ENCODE measurements at regions not wholly inside any gene's neighbourhood (a gene's known extent, or its start where the extent isn't known, plus 50 kb on each side); places are given as distances from the start of the nearest gene placed in this dataset.

DNA sequence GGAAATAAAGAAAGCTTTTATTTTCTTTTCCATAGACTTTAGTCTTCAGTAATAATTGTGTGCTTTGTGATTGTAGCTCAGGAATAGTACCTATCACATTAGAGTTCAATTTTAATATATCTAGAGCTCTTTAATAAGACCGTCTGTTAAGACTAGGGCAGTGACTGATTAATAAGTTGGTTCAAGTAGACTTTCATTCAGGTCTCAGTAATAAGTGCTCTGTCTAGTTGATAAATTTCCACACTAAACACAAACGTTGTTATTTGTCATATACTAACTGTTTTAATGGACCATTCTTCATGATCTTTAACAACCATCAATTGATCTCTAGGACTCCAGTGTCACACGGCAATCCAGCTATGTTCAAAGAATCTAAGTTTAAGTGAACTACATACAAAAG lies 474.5 kb upstream of the ADGRL2 start:
- no peak overlapping the region for H3K27ac ChIP-seq (ENCODE audit: low read depth, low read length, poor library complexity, severe bottlenecking)
- CTCF ChIA-PET (ENCODE audit: unreplicated experiment): no interaction called here
- no peak overlapping the region for H3K4me3 ChIP-seq (ENCODE audit: low read depth, low read length, poor library complexity, severe bottlenecking)
- no peaks in the 10 kb centered on the region for H3K36me3 ChIP-seq (ENCODE audit: insufficient read depth, low read length)
- H3K4me1 ChIP-seq (ENCODE audit: insufficient read depth, low read length, poor library complexity, severe bottlenecking): no peaks in the 10 kb centered on the region
- no peaks in the 10 kb centered on the region for H3K9me3 ChIP-seq (ENCODE audit: low read length)
- BruUV-seq (replicated peaks): no TSS peak
- H3K4me2 ChIP-seq (ENCODE audit: low read length): no peak overlapping the region
- POLR2A ChIA-PET: no interaction called here
- H2AFZ ChIP-seq (ENCODE audit: low read length): no peak overlapping the region
- H3K79me2 ChIP-seq (ENCODE audit: insufficient read depth, low read depth, low read length): no peaks in the 10 kb centered on the region
- TF ChIP-seq, protein P1, sequence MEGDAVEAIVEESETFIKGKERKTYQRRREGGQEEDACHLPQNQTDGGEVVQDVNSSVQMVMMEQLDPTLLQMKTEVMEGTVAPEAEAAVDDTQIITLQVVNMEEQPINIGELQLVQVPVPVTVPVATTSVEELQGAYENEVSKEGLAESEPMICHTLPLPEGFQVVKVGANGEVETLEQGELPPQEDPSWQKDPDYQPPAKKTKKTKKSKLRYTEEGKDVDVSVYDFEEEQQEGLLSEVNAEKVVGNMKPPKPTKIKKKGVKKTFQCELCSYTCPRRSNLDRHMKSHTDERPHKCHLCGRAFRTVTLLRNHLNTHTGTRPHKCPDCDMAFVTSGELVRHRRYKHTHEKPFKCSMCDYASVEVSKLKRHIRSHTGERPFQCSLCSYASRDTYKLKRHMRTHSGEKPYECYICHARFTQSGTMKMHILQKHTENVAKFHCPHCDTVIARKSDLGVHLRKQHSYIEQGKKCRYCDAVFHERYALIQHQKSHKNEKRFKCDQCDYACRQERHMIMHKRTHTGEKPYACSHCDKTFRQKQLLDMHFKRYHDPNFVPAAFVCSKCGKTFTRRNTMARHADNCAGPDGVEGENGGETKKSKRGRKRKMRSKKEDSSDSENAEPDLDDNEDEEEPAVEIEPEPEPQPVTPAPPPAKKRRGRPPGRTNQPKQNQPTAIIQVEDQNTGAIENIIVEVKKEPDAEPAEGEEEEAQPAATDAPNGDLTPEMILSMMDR (conservative IDR thresholded peaks at IDR 0.05; ENCODE audit: low read length): no peak
- TF ChIP-seq EZH2phosphoT487 (IDR thresholded peaks at IDR 0.05; ENCODE audit: borderline replicate concordance, low read depth, low read length): no peak
- no peaks in the 10 kb centered on the region for H3K9me2 ChIP-seq (ENCODE audit: insufficient read depth, low read length)
- intact Hi-C loops (cut with micrococcal nuclease; ENCODE audit: unreplicated experiment): no loop called here
- no peak for DNase-seq (ENCODE audit: low spot score)
- no peaks in the 10 kb centered on the region for H4K20me1 ChIP-seq (ENCODE audit: insufficient read depth, low read length)

DNA sequence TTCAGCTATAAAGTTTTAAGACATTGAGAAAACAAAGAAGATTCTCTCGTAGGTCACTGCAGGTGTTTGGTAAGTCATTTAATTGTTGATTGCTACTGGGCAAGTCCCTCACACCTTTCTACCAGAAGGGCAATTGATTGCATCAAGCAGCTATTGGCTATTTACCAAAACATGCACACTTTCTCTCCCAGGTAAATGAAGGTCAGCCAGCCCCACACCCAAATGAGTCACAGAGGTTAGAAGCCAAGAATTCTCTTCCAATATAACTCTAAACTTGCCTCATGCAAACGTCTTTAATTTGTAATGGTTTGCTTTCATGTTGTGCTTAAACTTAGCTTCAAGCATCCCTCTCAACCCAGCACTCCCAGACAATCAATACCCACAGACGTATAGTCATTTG lies 475.3 kb upstream of the ADGRL2 start:
- no peak for TF ChIP-seq EZH2phosphoT487 (IDR thresholded peaks at IDR 0.05; ENCODE audit: borderline replicate concordance, low read depth, low read length)
- TF ChIP-seq, protein P1 (conservative IDR thresholded peaks at IDR 0.05; ENCODE audit: low read length): no peak

DNA sequence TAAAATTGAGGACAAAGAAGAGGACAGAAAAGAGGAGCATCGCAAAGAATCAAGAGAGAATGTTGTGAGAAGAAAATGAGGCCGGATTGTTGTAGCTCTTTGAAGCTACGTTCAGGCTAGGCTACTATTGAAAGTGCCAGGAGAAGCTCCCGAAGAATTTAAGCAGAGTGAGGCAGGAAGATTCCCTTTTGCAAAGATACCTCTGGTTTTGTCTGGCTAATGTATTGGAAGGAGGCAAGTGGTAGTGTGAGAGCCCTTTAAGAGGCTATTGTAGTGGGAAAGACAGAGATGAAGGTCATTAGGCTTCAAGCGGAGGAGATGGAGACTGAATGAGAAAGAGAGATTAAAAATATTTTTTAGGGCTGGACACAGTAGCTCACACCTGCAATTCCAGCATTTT lies 476.9 kb upstream of the ADGRL2 start:
- ChIA-PET POLR2A (no interaction called here), CTCF (ENCODE audit: unreplicated experiment) (no interaction called here)
- H4K20me1 ChIP-seq (ENCODE audit: insufficient read depth, low read length): no peaks in the 10 kb centered on the region
- no peak overlapping the region for H3K27ac ChIP-seq (ENCODE audit: low read depth, low read length, poor library complexity, severe bottlenecking)
- H3K4me1 ChIP-seq (ENCODE audit: insufficient read depth, low read length, poor library complexity, severe bottlenecking): no peaks in the 10 kb centered on the region
- intact Hi-C loops (cut with micrococcal nuclease; ENCODE audit: unreplicated experiment): no loop called here
- DNase-seq (ENCODE audit: low spot score): no peak
- no peak overlapping the region for H2AFZ ChIP-seq (ENCODE audit: low read length)
- H3K79me2 ChIP-seq (ENCODE audit: insufficient read depth, low read depth, low read length): no peaks in the 10 kb centered on the region
- no peak for TF ChIP-seq EZH2phosphoT487 (IDR thresholded peaks at IDR 0.05; ENCODE audit: borderline replicate concordance, low read depth, low read length)
- TF ChIP-seq, protein P1 (conservative IDR thresholded peaks at IDR 0.05; ENCODE audit: low read length): no peak
- no peaks in the 10 kb centered on the region for H3K9me2 ChIP-seq (ENCODE audit: insufficient read depth, low read length)
- no TSS peak for BruUV-seq (replicated peaks)
- H3K4me2 ChIP-seq (ENCODE audit: low read length): no peak overlapping the region
- no peaks in the 10 kb centered on the region for H3K9me3 ChIP-seq (ENCODE audit: low read length)
- no peaks in the 10 kb centered on the region for H3K36me3 ChIP-seq (ENCODE audit: insufficient read depth, low read length)
- no peak overlapping the region for H3K4me3 ChIP-seq (ENCODE audit: low read depth, low read length, poor library complexity, severe bottlenecking)

More for the DNA sequence above, 475.3 kb upstream of the ADGRL2 start:
- Histone ChIP-seq H3K4me3 (ENCODE audit: low read depth, low read length, poor library complexity, severe bottlenecking) (no peak overlapping the region), H2AFZ (ENCODE audit: low read length) (no peak overlapping the region), H3K4me1 (ENCODE audit: insufficient read depth, low read length, poor library complexity, severe bottlenecking) (no peaks in the 10 kb centered on the region), H3K4me2 (ENCODE audit: low read length) (no peak overlapping the region), H3K79me2 (ENCODE audit: insufficient read depth, low read depth, low read length) (no peaks in the 10 kb centered on the region), H3K27ac (ENCODE audit: low read depth, low read length, poor library complexity, severe bottlenecking) (no peak overlapping the region), H3K9me2 (ENCODE audit: insufficient read depth, low read length) (no peaks in the 10 kb centered on the region), H4K20me1 (ENCODE audit: insufficient read depth, low read length) (no peaks in the 10 kb centered on the region), H3K9me3 (ENCODE audit: low read length) (no peaks in the 10 kb centered on the region), H3K36me3 (ENCODE audit: insufficient read depth, low read length) (no peaks in the 10 kb centered on the region)
- intact Hi-C loops (cut with micrococcal nuclease; ENCODE audit: unreplicated experiment): no loop called here
- ChIA-PET POLR2A (no interaction called here), CTCF (ENCODE audit: unreplicated experiment) (no interaction called here)
- DNase-seq (ENCODE audit: low spot score): no peak
- no TSS peak for BruUV-seq (replicated peaks)
